ENCODE measurements at regions not wholly inside any gene's neighbourhood (a gene's known extent, or its start where the extent isn't known, plus 50 kb on each side); places are given as distances from the start of the nearest gene placed in this dataset.

GRCh38 chr6:130505808-130506598, 140.2 kb downstream of the TMEM200A start:
- TF ChIP-seq POLR2A (IDR thresholded peaks at IDR 0.05) (no peak), POLR2AphosphoS5 (IDR thresholded peaks at IDR 0.05; ENCODE audit: insufficient read depth in 1 of 2, low read depth in 1 of 2) (no peak)
- TF ChIP-seq, protein P1, sequence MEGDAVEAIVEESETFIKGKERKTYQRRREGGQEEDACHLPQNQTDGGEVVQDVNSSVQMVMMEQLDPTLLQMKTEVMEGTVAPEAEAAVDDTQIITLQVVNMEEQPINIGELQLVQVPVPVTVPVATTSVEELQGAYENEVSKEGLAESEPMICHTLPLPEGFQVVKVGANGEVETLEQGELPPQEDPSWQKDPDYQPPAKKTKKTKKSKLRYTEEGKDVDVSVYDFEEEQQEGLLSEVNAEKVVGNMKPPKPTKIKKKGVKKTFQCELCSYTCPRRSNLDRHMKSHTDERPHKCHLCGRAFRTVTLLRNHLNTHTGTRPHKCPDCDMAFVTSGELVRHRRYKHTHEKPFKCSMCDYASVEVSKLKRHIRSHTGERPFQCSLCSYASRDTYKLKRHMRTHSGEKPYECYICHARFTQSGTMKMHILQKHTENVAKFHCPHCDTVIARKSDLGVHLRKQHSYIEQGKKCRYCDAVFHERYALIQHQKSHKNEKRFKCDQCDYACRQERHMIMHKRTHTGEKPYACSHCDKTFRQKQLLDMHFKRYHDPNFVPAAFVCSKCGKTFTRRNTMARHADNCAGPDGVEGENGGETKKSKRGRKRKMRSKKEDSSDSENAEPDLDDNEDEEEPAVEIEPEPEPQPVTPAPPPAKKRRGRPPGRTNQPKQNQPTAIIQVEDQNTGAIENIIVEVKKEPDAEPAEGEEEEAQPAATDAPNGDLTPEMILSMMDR (IDR thresholded peaks at IDR 0.05) = no peak
